ENCODE measurements at regions not wholly inside any gene's neighbourhood (a gene's known extent, or its start where the extent isn't known, plus 50 kb on each side); places are given as distances from the start of the nearest gene placed in this dataset.

- DNase-seq (ENCODE audit: low read depth, low spot score) (no peak), FAIRE-seq (no peak)
- no peaks in the 10 kb centered on the region for H3K4me1 ChIP-seq (ENCODE audit: control insufficient read depth, extremely low read depth, insufficient read depth, low read length)
- BruUV-seq (replicated peaks): no TSS peak
- no peaks in the 10 kb centered on the region for H3K79me2 ChIP-seq (ENCODE audit: control insufficient read depth, insufficient read depth, low read length)
- H3K9ac ChIP-seq (replicated peaks; ENCODE audit: extremely low read depth, insufficient read depth, low read length): no peak overlapping the region
- CTCF ChIA-PET: no interaction called here
- H3K27ac ChIP-seq (ENCODE audit: insufficient read depth, low read depth, low read length): no peak overlapping the region
- H2AFZ ChIP-seq (ENCODE audit: low read depth, low read length): no peak overlapping the region
- TF ChIP-seq MYC (IDR thresholded peaks at IDR 0.05; ENCODE audit: low read depth, low read length) (no peak), POLR2AphosphoS5 (IDR thresholded peaks at IDR 0.05; ENCODE audit: insufficient read depth, low read depth, low read length) (no peak), POLR2A (IDR thresholded peaks at IDR 0.05; ENCODE audit: low read depth, low read length) (no peak), FOS (IDR thresholded peaks at IDR 0.05; ENCODE audit: borderline replicate concordance, insufficient read depth, low read length) (no peak), MAX (IDR thresholded peaks at IDR 0.05; ENCODE audit: insufficient read depth, insufficient read length) (no peak), CTCF (IDR thresholded peaks at IDR 0.05; ENCODE audit: extremely low read depth in 1 of 2, insufficient read depth in 1 of 2, low read depth in 1 of 2, low read length in 2 of 2) (no peak), JUN (IDR thresholded peaks at IDR 0.05; ENCODE audit: borderline replicate concordance, insufficient read depth, insufficient read length, low read depth) (no peak), EZH2 (IDR thresholded peaks at IDR 0.05; ENCODE audit: borderline replicate concordance, low read depth, low read length, severe bottlenecking) (no peak), GATA2 (IDR thresholded peaks at IDR 0.05; ENCODE audit: insufficient read depth, insufficient read length, low read depth, low read length) (no peak)
- POLR2A ChIA-PET: no interaction called here
- intact Hi-C loops (cut with micrococcal nuclease): no loop called here
- H3K27me3 ChIP-seq (ENCODE audit: control insufficient read depth in 2 of 2, insufficient read depth in 2 of 2, low read length in 2 of 2): no peaks in the 10 kb centered on the region
- H3K9me1 ChIP-seq (replicated peaks; ENCODE audit: control insufficient read depth, extremely low read depth, insufficient read depth, low read length): no peaks in the 10 kb centered on the region
- no peak overlapping the region for H3K4me2 ChIP-seq (ENCODE audit: insufficient read depth, low read length)
- H3K4me3 ChIP-seq (replicated peaks in 1 of 3; ENCODE audit: insufficient read depth in 1 of 3, low read depth in 1 of 3, low read length in 3 of 3): no peak overlapping the region
- no peaks in the 10 kb centered on the region for H3K36me3 ChIP-seq (ENCODE audit: control insufficient read depth in 2 of 2, extremely low read depth in 1 of 2, insufficient read depth in 2 of 2, low read length in 2 of 2)
- dilution Hi-C loops (cut with MboI; ENCODE audit: extremely low pct_ligation_motif_present, low sequenced_read_pairs): no loop called here
- peaks cover 10% of the 10 kb centered on the region for H3K9me3 ChIP-seq (replicated peaks; ENCODE audit: control insufficient read depth, insufficient read depth, low read length)
- H4K20me1 ChIP-seq (replicated peaks; ENCODE audit: control insufficient read depth, extremely low read depth, insufficient read depth, low read length): no peaks in the 10 kb centered on the region
Measured at GRCh38 chr14:105852378-105853088, 326.1 kb downstream of the TMEM121 start.

All from endothelial cell of umbilical vein (primary cell).